ENCODE measurements at regions not wholly inside any gene's neighbourhood (a gene's known extent, or its start where the extent isn't known, plus 50 kb on each side); places are given as distances from the start of the nearest gene placed in this dataset.

GRCh38 chr5:98698359-98698758 lies 75.1 kb upstream of the RGMB start:
- Mint-ChIP-seq H3K4me3 (ENCODE audit: unreplicated experiment) (no peak overlapping the region), H3K9me3 (ENCODE audit: unreplicated experiment) (peaks cover 4% of the 10 kb centered on the region), H3K27ac (ENCODE audit: unreplicated experiment) (no peak overlapping the region), H3K36me3 (ENCODE audit: low read depth, unreplicated experiment) (no peaks in the 10 kb centered on the region), H3K4me1 (ENCODE audit: unreplicated experiment) (no peaks in the 10 kb centered on the region), H3K27me3 (ENCODE audit: unreplicated experiment) (no peaks in the 10 kb centered on the region)
- no peak for DNase-seq (ENCODE audit: low spot score)
- no peak for TF ChIP-seq CTCF (IDR thresholded peaks at IDR 0.05; ENCODE audit: unreplicated experiment)

- peaks cover 4% of the 10 kb centered on the region for H3K9me3 Mint-ChIP-seq (ENCODE audit: unreplicated experiment)
- H3K27ac Mint-ChIP-seq (ENCODE audit: unreplicated experiment): no peak overlapping the region
- H3K4me3 Mint-ChIP-seq (ENCODE audit: unreplicated experiment): no peak overlapping the region
- no peaks in the 10 kb centered on the region for H3K4me1 Mint-ChIP-seq (ENCODE audit: unreplicated experiment)
- no peak for DNase-seq (ENCODE audit: low spot score)
- H3K36me3 Mint-ChIP-seq (ENCODE audit: low read depth, unreplicated experiment): no peaks in the 10 kb centered on the region
- no peak for TF ChIP-seq CTCF (IDR thresholded peaks at IDR 0.05; ENCODE audit: unreplicated experiment)
- H3K27me3 Mint-ChIP-seq (ENCODE audit: unreplicated experiment): no peaks in the 10 kb centered on the region
Measured at GRCh38 chr5:98700730-98701129, 72.7 kb upstream of the RGMB start.

GRCh38 chr5:98705841-98706240 lies 67.6 kb upstream of the RGMB start:
- H3K9me3 Mint-ChIP-seq (ENCODE audit: unreplicated experiment): peaks cover 4% of the 10 kb centered on the region
- peaks cover 2% of the 10 kb centered on the region for H3K27me3 Mint-ChIP-seq (ENCODE audit: unreplicated experiment)
- no peaks in the 10 kb centered on the region for H3K36me3 Mint-ChIP-seq (ENCODE audit: low read depth, unreplicated experiment)
- no peak overlapping the region for H3K4me3 Mint-ChIP-seq (ENCODE audit: unreplicated experiment)
- DNase-seq (ENCODE audit: low spot score): no peak
- TF ChIP-seq CTCF (IDR thresholded peaks at IDR 0.05; ENCODE audit: unreplicated experiment): no peak
- H3K4me1 Mint-ChIP-seq (ENCODE audit: unreplicated experiment): no peaks in the 10 kb centered on the region
- H3K27ac Mint-ChIP-seq (ENCODE audit: unreplicated experiment): no peak overlapping the region

- no peaks in the 10 kb centered on the region for H3K36me3 Mint-ChIP-seq (ENCODE audit: low read depth, unreplicated experiment)
Measured at GRCh38 chr5:98709681-98710080, 63.8 kb upstream of the RGMB start.

DNA sequence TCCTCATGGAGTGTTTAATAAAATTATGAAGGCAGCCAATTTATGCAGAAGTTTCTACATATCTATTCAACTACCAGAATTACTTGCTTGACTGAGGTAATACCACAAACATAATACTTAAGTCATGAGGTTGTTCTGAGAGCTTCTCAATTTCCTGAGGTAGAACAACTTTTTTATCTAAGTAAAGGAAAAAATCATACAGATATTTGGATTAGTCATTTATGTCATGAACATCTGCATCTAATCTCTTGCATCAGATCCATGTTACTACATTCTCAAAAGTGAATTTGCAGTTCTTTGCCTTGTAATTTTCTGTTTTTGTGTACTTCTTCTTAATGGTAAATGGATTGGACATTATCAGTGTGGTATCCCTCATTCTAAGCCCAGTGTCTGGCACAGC lies 60.4 kb upstream of the RGMB start:
- DNase-seq (ENCODE audit: low spot score): no peak
- H3K4me3 Mint-ChIP-seq (ENCODE audit: unreplicated experiment): no peak overlapping the region
- H3K4me1 Mint-ChIP-seq (ENCODE audit: unreplicated experiment): no peaks in the 10 kb centered on the region
- H3K9me3 Mint-ChIP-seq (ENCODE audit: unreplicated experiment): no peaks in the 10 kb centered on the region
- H3K27ac Mint-ChIP-seq (ENCODE audit: unreplicated experiment): no peak overlapping the region
- H3K36me3 Mint-ChIP-seq (ENCODE audit: low read depth, unreplicated experiment): no peaks in the 10 kb centered on the region
- TF ChIP-seq CTCF (IDR thresholded peaks at IDR 0.05; ENCODE audit: unreplicated experiment): no peak
- peaks cover 2% of the 10 kb centered on the region for H3K27me3 Mint-ChIP-seq (ENCODE audit: unreplicated experiment)

More at GRCh38 chr5:98709681-98710080, 63.8 kb upstream of the RGMB start:
- DNase-seq (ENCODE audit: low spot score): no peak
- H3K27me3 Mint-ChIP-seq (ENCODE audit: unreplicated experiment): peaks cover 2% of the 10 kb centered on the region
- H3K4me1 Mint-ChIP-seq (ENCODE audit: unreplicated experiment): no peaks in the 10 kb centered on the region
- no peak overlapping the region for H3K4me3 Mint-ChIP-seq (ENCODE audit: unreplicated experiment)
- TF ChIP-seq CTCF (IDR thresholded peaks at IDR 0.05; ENCODE audit: unreplicated experiment): no peak
- H3K27ac Mint-ChIP-seq (ENCODE audit: unreplicated experiment): no peak overlapping the region
- no peaks in the 10 kb centered on the region for H3K9me3 Mint-ChIP-seq (ENCODE audit: unreplicated experiment)

All from endothelial cell (in vitro differentiated cells).